ENCODE measurements at regions not wholly inside any gene's neighbourhood (a gene's known extent, or its start where the extent isn't known, plus 50 kb on each side); places are given as distances from the start of the nearest gene placed in this dataset.

DNA sequence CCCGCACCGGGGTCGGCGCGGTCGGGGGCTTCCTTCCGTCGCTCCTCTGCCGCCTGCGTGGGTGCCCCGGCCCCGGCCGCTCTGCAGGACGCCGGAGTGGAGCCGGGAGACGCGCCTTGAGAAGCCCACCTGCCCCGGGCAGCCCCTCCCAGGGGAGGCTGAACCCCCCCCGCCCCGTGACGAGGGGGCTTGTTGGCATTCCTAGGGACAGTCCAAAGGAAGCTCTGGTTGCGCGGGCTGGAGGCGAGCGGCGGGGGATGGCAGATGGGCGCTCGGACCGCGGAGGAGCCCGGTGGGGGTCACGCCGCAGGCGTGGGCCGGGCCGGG, 133.5 kb upstream of the MGAT5 start:
- TF ChIP-seq, protein P1, sequence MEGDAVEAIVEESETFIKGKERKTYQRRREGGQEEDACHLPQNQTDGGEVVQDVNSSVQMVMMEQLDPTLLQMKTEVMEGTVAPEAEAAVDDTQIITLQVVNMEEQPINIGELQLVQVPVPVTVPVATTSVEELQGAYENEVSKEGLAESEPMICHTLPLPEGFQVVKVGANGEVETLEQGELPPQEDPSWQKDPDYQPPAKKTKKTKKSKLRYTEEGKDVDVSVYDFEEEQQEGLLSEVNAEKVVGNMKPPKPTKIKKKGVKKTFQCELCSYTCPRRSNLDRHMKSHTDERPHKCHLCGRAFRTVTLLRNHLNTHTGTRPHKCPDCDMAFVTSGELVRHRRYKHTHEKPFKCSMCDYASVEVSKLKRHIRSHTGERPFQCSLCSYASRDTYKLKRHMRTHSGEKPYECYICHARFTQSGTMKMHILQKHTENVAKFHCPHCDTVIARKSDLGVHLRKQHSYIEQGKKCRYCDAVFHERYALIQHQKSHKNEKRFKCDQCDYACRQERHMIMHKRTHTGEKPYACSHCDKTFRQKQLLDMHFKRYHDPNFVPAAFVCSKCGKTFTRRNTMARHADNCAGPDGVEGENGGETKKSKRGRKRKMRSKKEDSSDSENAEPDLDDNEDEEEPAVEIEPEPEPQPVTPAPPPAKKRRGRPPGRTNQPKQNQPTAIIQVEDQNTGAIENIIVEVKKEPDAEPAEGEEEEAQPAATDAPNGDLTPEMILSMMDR (IDR thresholded peaks at IDR 0.05): no peak
- no peak for TF ChIP-seq POLR2A (IDR thresholded peaks at IDR 0.05)
